Mesodermal cell (in vitro differentiated cells): ENCODE measurements at regions not wholly inside any gene's neighbourhood (a gene's known extent, or its start where the extent isn't known, plus 50 kb on each side); places are given as distances from the start of the nearest gene placed in this dataset.

Experiments
- H3K27ac ChIP-seq: 2 replicates; pipeline ENCODE4 v1.7.0; 2013; ENCODE audit warnings: mild to moderate bottlenecking, low read depth, low read length, moderate library complexity; ENCODE audit not compliant: severe bottlenecking
- H3K36me3 ChIP-seq: 2 replicates; pipeline ENCODE4 v1.7.1; 2013; ENCODE audit warnings: mild to moderate bottlenecking, low read length, moderate library complexity; ENCODE audit not compliant: control insufficient read depth, insufficient read depth
- H3K4me1 ChIP-seq: one replicate; pipeline ENCODE4 v1.7.1; 2013; ENCODE audit warnings: mild to moderate bottlenecking, low read length; ENCODE audit not compliant: insufficient read depth, control insufficient read depth, poor library complexity, severe bottlenecking
- H3K4me3 ChIP-seq: 2 replicates; pipeline ENCODE4 v1.7.0; 2013; ENCODE audit warnings: low read length, control low read depth, mild to moderate bottlenecking; ENCODE audit not compliant: insufficient read depth, poor library complexity, severe bottlenecking; ENCODE audit errors: extremely low read depth
- H3K9me3 ChIP-seq: 2 replicates; pipeline ENCODE4 v1.7.1; 2013; ENCODE audit warnings: mild to moderate bottlenecking, low read length, moderate library complexity; ENCODE audit not compliant: control insufficient read depth
- WGBS, 2 experiments: methylation state at CpG; one replicate each; pipeline ENCODE4 v1.1.5; 2013; ENCODE audit warnings: missing lambda C conversion rate in 2 of 2; ENCODE audit not compliant: insufficient coverage in 2 of 2; 5-methylcytosine and 5-hydroxymethylcytosine counted together

DNA sequence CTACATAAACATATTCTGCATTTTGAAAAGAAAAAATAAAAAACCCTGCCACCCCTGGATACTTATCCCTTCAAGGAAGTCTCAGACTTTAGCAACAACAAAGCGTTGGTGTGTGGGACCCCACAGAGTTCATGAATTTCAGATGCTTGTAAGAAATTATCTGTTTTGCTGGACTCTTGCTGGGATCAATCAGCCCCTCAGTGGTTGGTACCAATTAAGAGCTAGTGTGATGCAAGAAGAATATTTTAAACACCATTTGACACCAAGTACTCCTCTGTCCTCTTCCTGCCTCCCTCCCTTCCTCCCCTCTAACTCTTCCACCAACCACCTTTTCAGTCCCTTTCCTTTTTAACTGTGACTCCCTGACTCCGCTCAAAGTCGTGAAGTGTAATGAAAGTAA is 51.5 kb downstream of the SST start:
- Histone ChIP-seq H3K9me3 (no peaks in the 10 kb centered on the region), H3K4me3 (no peak overlapping the region), H3K27ac (no peak overlapping the region), H3K4me1 (no peaks in the 10 kb centered on the region), H3K36me3 (no peaks in the 10 kb centered on the region)
- 40% methylated on average over 1 of the region's 3 CpGs; no CpG with 5 or more reads in 1 of the 2 experiments for WGBS, 2 experiments

DNA sequence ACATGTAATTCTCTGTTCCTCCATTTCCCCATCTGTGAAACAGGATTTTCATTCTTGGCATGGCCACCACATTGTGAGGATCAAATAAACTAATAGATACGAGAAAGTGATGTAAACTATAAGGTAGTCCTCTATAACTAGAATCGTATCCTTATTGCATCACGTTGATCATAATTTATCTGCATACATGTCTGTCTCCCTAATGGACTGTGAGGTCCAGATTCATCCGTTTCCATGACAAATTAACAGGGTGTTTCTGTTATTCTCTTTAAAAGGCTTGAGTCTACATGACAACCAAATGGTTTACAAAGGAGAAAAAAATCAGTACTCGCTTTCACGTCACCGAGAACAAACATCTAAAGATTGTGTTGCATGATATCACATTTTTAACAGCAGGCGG is 53.0 kb downstream of the SST start:
- Histone ChIP-seq H3K27ac (no peak overlapping the region), H3K4me3 (no peak overlapping the region), H3K9me3 (no peaks in the 10 kb centered on the region), H3K36me3 (no peaks in the 10 kb centered on the region), H3K4me1 (no peaks in the 10 kb centered on the region)
- WGBS, 2 experiments: 97 to 98% methylated on average over 5 of the region's 8 CpGs

GRCh38 chr3:187616307-187616972 is 53.8 kb downstream of the SST start:
- Histone ChIP-seq H3K4me3 (no peak overlapping the region), H3K4me1 (no peaks in the 10 kb centered on the region), H3K36me3 (no peaks in the 10 kb centered on the region), H3K27ac (no peak overlapping the region), H3K9me3 (no peaks in the 10 kb centered on the region)
- WGBS, 2 experiments: 100% methylated on average over 1 of the region's 4 CpGs; no CpG with 5 or more reads in 1 of the 2 experiments

DNA sequence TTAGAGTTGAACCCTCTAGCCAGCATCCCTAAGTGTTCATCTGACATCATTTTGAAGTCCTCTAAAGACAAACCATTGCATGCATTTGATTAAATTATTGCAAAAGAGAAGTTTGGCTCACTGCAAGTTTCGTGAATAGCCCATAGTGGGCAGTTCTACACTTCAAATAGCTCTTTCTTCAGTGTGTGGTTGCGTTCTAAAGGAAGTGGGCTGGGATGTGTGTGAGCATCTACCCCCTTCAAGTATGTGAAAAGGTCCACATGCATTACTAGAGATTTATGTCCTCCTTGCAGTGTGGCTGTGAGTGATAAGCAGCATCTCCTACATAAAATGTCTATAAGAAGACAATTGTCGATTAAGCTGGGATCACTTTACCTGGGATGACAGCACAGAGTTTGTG is 54.6 kb downstream of the SST start:
- Histone ChIP-seq H3K27ac (no peak overlapping the region), H3K36me3 (no peaks in the 10 kb centered on the region), H3K4me1 (no peaks in the 10 kb centered on the region), H3K9me3 (no peaks in the 10 kb centered on the region), H3K4me3 (no peak overlapping the region)
- 60% methylated on average over 1 of the region's 3 CpGs; no CpG with 5 or more reads in 1 of the 2 experiments for WGBS, 2 experiments

DNA sequence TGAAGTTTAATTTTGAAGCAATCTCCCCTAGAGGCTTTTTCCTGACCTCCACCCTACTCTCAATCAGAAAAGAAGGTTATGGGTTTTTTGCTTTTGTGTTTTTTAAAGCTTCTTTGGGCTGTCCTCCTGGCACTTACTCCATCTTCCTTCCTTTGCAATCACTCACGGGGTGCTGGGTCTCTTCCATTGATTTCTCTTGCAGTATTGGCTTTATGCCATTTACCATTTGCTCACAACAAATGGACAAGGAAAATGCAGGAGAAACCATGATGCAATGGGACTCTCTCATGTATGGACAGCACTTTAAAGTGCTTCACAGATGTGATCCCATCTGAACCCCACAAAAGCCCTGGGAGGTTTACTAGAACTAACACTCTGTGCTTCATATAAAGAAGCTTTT is 57.5 kb downstream of the SST start:
- Histone ChIP-seq H3K36me3 (no peaks in the 10 kb centered on the region), H3K27ac (no peak overlapping the region), H3K4me3 (no peak overlapping the region), H3K9me3 (no peaks in the 10 kb centered on the region), H3K4me1 (no peaks in the 10 kb centered on the region)
- 83 to 86% methylated on average over 1 of the region's 1 CpG for WGBS, 2 experiments

DNA sequence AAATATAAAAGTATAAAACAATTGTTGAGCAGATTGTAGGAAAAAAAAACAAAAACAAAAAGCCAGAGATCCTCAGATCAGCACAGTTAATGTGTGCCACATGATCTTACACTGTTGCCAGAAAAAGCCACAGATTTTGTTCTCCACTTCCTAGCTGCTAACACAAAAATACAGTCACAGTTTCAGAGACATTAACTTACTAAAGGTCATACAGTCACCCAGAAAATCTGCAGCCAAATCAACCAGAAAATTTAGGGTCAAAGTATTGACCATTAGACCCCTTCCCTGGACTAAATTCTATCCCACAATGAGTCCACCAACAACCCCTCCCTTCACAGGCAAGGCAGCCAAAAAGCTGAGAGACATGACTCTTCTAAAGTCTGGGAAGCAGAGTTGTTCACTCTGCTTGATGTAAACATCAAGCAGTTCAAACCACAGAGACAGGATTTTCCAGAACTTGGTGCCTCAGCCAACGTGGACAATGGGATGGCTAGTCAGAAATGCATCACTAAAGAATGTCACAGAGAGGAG is 59.1 kb downstream of the SST start:
- 80 to 86% methylated on average over 1 of the region's 1 CpG for WGBS, 2 experiments

GRCh38 chr3:187594272-187594671 is 75.9 kb downstream of the SST start:
- Histone ChIP-seq H3K4me1 (no peaks in the 10 kb centered on the region), H3K36me3 (no peaks in the 10 kb centered on the region), H3K27ac (no peak overlapping the region), H3K9me3 (no peaks in the 10 kb centered on the region), H3K4me3 (no peak overlapping the region)
- WGBS, 2 experiments: 38 to 51% methylated on average over 2 of the region's 2 CpGs

More for the DNA sequence above, 59.1 kb downstream of the SST start:
- Histone ChIP-seq H3K9me3 (no peaks in the 10 kb centered on the region), H3K36me3 (no peaks in the 10 kb centered on the region), H3K4me1 (no peaks in the 10 kb centered on the region), H3K4me3 (no peak overlapping the region), H3K27ac (no peak overlapping the region)

GRCh38 chr3:187593451-187593850 is 76.7 kb downstream of the SST start:
- no peaks in the 10 kb centered on the region for H3K9me3 ChIP-seq
- 93 to 97% methylated on average over 3 to 5 of the region's 5 CpGs for WGBS, 2 experiments
- no peak overlapping the region for H3K4me3 ChIP-seq
- no peaks in the 10 kb centered on the region for H3K4me1 ChIP-seq
- no peak overlapping the region for H3K27ac ChIP-seq
- no peaks in the 10 kb centered on the region for H3K36me3 ChIP-seq

GRCh38 chr3:187590861-187591576 is 79.2 kb downstream of the SST start:
- no peak overlapping the region for H3K27ac ChIP-seq
- no peaks in the 10 kb centered on the region for H3K36me3 ChIP-seq
- no peaks in the 10 kb centered on the region for H3K4me1 ChIP-seq
- no peaks in the 10 kb centered on the region for H3K9me3 ChIP-seq
- no peak overlapping the region for H3K4me3 ChIP-seq
- WGBS, 2 experiments: 53 to 60% methylated on average over 5 to 6 of the region's 10 CpGs

GRCh38 chr3:187587076-187587475 is 83.1 kb downstream of the SST start:
- Histone ChIP-seq H3K27ac (no peak overlapping the region), H3K9me3 (no peaks in the 10 kb centered on the region), H3K4me1 (no peaks in the 10 kb centered on the region), H3K4me3 (no peak overlapping the region), H3K36me3 (no peaks in the 10 kb centered on the region)
- 91% methylated on average over 3 to 4 of the region's 4 CpGs for WGBS, 2 experiments

DNA sequence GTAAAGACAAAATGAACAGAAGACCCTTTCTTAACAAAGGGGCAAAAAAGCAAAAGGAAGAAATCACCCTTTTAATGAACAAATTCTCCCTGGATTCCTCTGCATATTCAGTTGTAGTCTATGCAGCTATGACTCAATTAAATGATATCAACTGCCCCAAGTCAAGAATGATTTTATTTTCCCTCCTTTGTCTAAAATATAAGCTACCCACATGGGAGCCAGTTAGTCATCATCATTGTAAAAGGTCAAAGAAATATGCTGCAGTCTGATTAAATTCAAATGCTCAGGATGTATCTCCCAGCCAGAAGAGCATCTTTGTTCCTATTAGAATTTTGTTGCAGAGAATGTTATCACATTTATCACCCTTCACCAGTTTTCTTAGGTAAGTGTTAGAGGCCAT is 84.0 kb downstream of the SST start:
- Histone ChIP-seq H3K9me3 (no peaks in the 10 kb centered on the region), H3K4me3 (no peak overlapping the region), H3K4me1 (no peaks in the 10 kb centered on the region), H3K36me3 (no peaks in the 10 kb centered on the region), H3K27ac (no peak overlapping the region)
